PC-3 (cell line): ENCODE measurements at regions not wholly inside any gene's neighbourhood (a gene's known extent, or its start where the extent isn't known, plus 50 kb on each side); places are given as distances from the start of the nearest gene placed in this dataset.
"Not testable (repeated sequence)": the region's sequence is repeated elsewhere in the genome, so short reads cannot be mapped to it uniquely, and the experiment has no call there.

ENCODE experiments used
- ATAC-seq: fragments of 200-7000 bp; cut with Tn5 transposase; 2 replicates; pipeline ENCODE4 v1.9.1; 2020; ENCODE audit warnings: mild to moderate bottlenecking, moderate library complexity
- BruUV-seq: library from RNA; stranded (reverse); fragments of 400-500 nt; replicated peaks from 2 replicates; lab custom pipeline; 2021; lab: Mats Ljungman, UMichigan
- CTCF ChIA-PET: fragments of 300-600 bp; sonication (Branson Sonifier 250); formaldehyde crosslinking; loops from one replicate; lab custom pipeline; 2022; ENCODE audit warnings: antibody characterized with exemption; lab: Charles Lee
- POLR2A ChIA-PET: fragments of 300-600 bp; sonication (Branson Sonifier 250); formaldehyde crosslinking; loops from one replicate; lab custom pipeline; 2022; ENCODE audit warnings: antibody characterized with exemption; ENCODE audit not compliant: unreplicated experiment; lab: Charles Lee
- DNase-seq: peaks from one replicate; pipeline ENCODE4 v3.0.0-alpha.2; 2015
- H2AFZ ChIP-seq: fragments of 300-600 bp; sonication (generic); 2 replicates; pipeline ENCODE4 v1.6.0; 2016; ENCODE audit warnings: antibody characterized with exemption, low read length
- H3F3A ChIP-seq: fragments of 300-600 bp; sonication (generic); one replicate; pipeline ENCODE4 v1.6.0; 2017; ENCODE audit warnings: antibody characterized with exemption, low read length, control low read depth, mild to moderate bottlenecking; ENCODE audit not compliant: unreplicated experiment
- H3K27ac ChIP-seq: fragments of 300-600 bp; sonication (generic); 2 replicates; pipeline ENCODE4 v1.5.1; 2016; ENCODE audit warnings: mild to moderate bottlenecking, low read length
- H3K27me3 ChIP-seq: fragments of 300-600 bp; sonication (generic); 2 replicates; pipeline ENCODE4 v1.6.1; 2016; ENCODE audit warnings: low read length, mixed read lengths
- H3K36me3 ChIP-seq: fragments of 300-600 bp; sonication (generic); 2 replicates; pipeline ENCODE4 v1.6.1; 2016; ENCODE audit warnings: low read depth, mixed run types, low read length, mixed read lengths
- H3K4me1 ChIP-seq: fragments of 300-600 bp; sonication (generic); 2 replicates; pipeline ENCODE4 v1.5.1; 2016; ENCODE audit warnings: low read length; ENCODE audit not compliant: insufficient read depth
- H3K4me2 ChIP-seq: fragments of 300-600 bp; sonication (generic); 2 replicates; pipeline ENCODE4 v1.6.0; 2016; ENCODE audit warnings: low read length
- H3K4me3 ChIP-seq: fragments of 300-600 bp; sonication (generic); 2 replicates; pipeline ENCODE4 v1.5.1; 2016; ENCODE audit warnings: mild to moderate bottlenecking, low read length, mixed read lengths
- H3K79me2 ChIP-seq: fragments of 300-600 bp; sonication (generic); 2 replicates; pipeline ENCODE4 v1.6.1; 2017; ENCODE audit warnings: low read length, mixed read lengths
- H3K9ac ChIP-seq: fragments of 300-600 bp; sonication (generic); 2 replicates; pipeline ENCODE4 v1.6.0; 2016; ENCODE audit warnings: mild to moderate bottlenecking, low read length
- H3K9me2 ChIP-seq: fragments of 300-600 bp; sonication (generic); replicated peaks from 2 replicates; pipeline ENCODE4 v1.6.1; 2016; ENCODE audit warnings: mixed run types, low read length, mixed read lengths
- H3K9me3 ChIP-seq: fragments of 300-600 bp; sonication (generic); 2 replicates; pipeline ENCODE4 v1.6.1; 2016; ENCODE audit warnings: low read length, mixed read lengths
- H4K20me1 ChIP-seq: fragments of 300-600 bp; sonication (generic); 2 replicates; pipeline ENCODE4 v1.6.1; 2016; ENCODE audit warnings: low read length, mixed read lengths
- EZH2 ChIP-seq: fragments of 300-600 bp; sonication (generic); IDR thresholded peaks from one replicate; pipeline ENCODE4 v1.6.1; 2017; ENCODE audit warnings: antibody characterized with exemption, mild to moderate bottlenecking, low read length; ENCODE audit not compliant: unreplicated experiment
- EZH2phosphoT487 ChIP-seq: fragments of 300-600 bp; sonication (generic); IDR thresholded peaks from 2 replicates; pipeline ENCODE4 v1.6.1; 2018; ENCODE audit warnings: mild to moderate bottlenecking, antibody characterized with exemption, low read length, borderline replicate concordance
- intact Hi-C: fragments of 100-400 bp; cut with micrococcal nuclease; formaldehyde crosslinking; loops from 2 replicates; pipeline ENCODE4 v1.9.0; 2023
- TF ChIP-seq, protein P1 (sequence below): fragments of 300-600 bp; sonication (generic); conservative IDR thresholded peaks from 2 replicates; pipeline ENCODE4 v1.5.1; 2017; ENCODE audit warnings: antibody characterized with exemption, low read depth, mild to moderate bottlenecking, low read length

GRCh38 chr3:193917158-193917557 is 218.8 kb upstream of the HES1 start:
- ChIA-PET CTCF (no interaction called here), POLR2A (no interaction called here)
- intact Hi-C loops = no loop called here
- Histone ChIP-seq H3K27ac (no peak overlapping the region), H3K4me2 (no peak overlapping the region), H3K4me1 (no peaks in the 10 kb centered on the region), H4K20me1 (no peaks in the 10 kb centered on the region), H3K4me3 (no peak overlapping the region), H3K9ac (no peak overlapping the region), H3K9me3 (no peaks in the 10 kb centered on the region), H3K79me2 (no peaks in the 10 kb centered on the region), H3K36me3 (no peaks in the 10 kb centered on the region), H2AFZ (no peak overlapping the region), H3K9me2 (no peaks in the 10 kb centered on the region), H3F3A (no peaks in the 10 kb centered on the region), H3K27me3 (no peaks in the 10 kb centered on the region)
- ATAC-seq (no peak), DNase-seq (no peak)
- BruUV-seq = no TSS peak
- TF ChIP-seq EZH2 = no peak
- TF ChIP-seq, protein P1, sequence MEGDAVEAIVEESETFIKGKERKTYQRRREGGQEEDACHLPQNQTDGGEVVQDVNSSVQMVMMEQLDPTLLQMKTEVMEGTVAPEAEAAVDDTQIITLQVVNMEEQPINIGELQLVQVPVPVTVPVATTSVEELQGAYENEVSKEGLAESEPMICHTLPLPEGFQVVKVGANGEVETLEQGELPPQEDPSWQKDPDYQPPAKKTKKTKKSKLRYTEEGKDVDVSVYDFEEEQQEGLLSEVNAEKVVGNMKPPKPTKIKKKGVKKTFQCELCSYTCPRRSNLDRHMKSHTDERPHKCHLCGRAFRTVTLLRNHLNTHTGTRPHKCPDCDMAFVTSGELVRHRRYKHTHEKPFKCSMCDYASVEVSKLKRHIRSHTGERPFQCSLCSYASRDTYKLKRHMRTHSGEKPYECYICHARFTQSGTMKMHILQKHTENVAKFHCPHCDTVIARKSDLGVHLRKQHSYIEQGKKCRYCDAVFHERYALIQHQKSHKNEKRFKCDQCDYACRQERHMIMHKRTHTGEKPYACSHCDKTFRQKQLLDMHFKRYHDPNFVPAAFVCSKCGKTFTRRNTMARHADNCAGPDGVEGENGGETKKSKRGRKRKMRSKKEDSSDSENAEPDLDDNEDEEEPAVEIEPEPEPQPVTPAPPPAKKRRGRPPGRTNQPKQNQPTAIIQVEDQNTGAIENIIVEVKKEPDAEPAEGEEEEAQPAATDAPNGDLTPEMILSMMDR = no peak
- no peak for TF ChIP-seq EZH2phosphoT487

- CTCF ChIA-PET = no interaction called here
- Histone ChIP-seq H3K4me3 (no peak overlapping the region), H3K4me1 (no peaks in the 10 kb centered on the region), H3F3A (no peaks in the 10 kb centered on the region), H3K9me2 (no peaks in the 10 kb centered on the region), H3K27ac (no peak overlapping the region), H2AFZ (no peak overlapping the region), H4K20me1 (no peaks in the 10 kb centered on the region), H3K79me2 (no peaks in the 10 kb centered on the region), H3K27me3 (no peaks in the 10 kb centered on the region), H3K4me2 (no peak overlapping the region), H3K9ac (no peak overlapping the region), H3K36me3 (no peaks in the 10 kb centered on the region), H3K9me3 (no peaks in the 10 kb centered on the region)
- POLR2A ChIA-PET = no interaction called here
- BruUV-seq = no TSS peak
- intact Hi-C loops = no loop called here
- ATAC-seq (no peak), DNase-seq (no peak)
- TF ChIP-seq EZH2phosphoT487 (no peak), EZH2 (no peak)
- TF ChIP-seq, protein P1 = no peak
These were observed 214.5 kb upstream of the HES1 start for GRCh38 chr3:193921465-193921864.

DNA sequence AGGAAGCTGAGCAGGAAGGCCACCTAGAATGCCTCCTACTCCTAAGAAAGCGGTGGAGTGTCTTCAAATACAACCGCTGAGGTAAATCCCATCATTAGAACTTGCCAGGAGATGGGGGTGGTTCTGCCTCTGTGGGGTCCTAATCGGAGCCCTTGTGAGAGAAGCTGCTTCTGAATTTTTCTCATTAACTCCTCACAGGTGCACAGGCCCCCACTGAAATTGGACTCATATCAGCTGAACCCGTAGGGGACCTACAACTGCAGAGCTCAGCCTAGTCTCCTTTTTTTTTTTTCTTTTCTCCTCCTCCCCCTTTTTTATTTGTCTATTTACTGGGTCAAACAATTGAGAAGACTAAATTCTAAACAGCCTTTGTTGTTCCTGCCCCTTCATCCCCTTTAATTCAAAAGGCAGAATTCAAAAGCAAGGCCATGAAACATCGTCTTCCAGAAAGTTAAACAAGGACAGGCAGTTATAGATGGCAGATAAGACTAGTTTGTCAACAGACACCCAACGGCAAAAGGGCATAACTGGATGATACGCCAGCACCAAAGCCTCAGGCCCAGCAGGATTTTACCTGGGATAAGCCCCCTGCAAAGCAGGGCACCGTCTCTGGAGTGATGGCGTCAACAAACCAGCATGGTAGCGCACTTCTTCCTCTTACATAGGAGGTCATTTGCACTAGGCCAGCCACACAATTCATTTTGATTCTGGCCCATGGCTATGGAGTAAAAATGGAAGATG is 213.7 kb upstream of the HES1 start:
- no TSS peak for BruUV-seq
- H3K27ac ChIP-seq = no peak overlapping the region
- TF ChIP-seq, protein P1 = no peak
- TF ChIP-seq EZH2phosphoT487 (no peak), EZH2 (no peak)
- intact Hi-C loops = no loop called here
- ATAC-seq (no peak), DNase-seq (no peak)
- no peaks in the 10 kb centered on the region for H4K20me1 ChIP-seq
- H3F3A ChIP-seq = no peaks in the 10 kb centered on the region
- no peaks in the 10 kb centered on the region for H3K9me2 ChIP-seq
- ChIA-PET CTCF (no interaction called here), POLR2A (no interaction called here)
- no peaks in the 10 kb centered on the region for H3K9me3 ChIP-seq
- H3K36me3 ChIP-seq = no peaks in the 10 kb centered on the region
- H3K9ac ChIP-seq = no peak overlapping the region
- no peaks in the 10 kb centered on the region for H3K4me1 ChIP-seq
- H3K4me3 ChIP-seq = no peak overlapping the region
- H3K79me2 ChIP-seq = no peaks in the 10 kb centered on the region
- no peaks in the 10 kb centered on the region for H3K27me3 ChIP-seq
- H2AFZ ChIP-seq = no peak overlapping the region
- no peak overlapping the region for H3K4me2 ChIP-seq

- H3K4me1 ChIP-seq = peaks cover 14% of the 10 kb centered on the region
- H3K79me2 ChIP-seq, POLR2A ChIA-PET, H3K4me3 ChIP-seq, ATAC-seq, H3K9me3 ChIP-seq, DNase-seq, intact Hi-C loops, H3K36me3 ChIP-seq, H3K9me2 ChIP-seq, BruUV-seq, CTCF ChIA-PET, H4K20me1 ChIP-seq, H3K27ac ChIP-seq, H3F3A ChIP-seq, H3K9ac ChIP-seq, H2AFZ ChIP-seq, H3K27me3 ChIP-seq, H3K4me2 ChIP-seq: not testable (repeated sequence)
These were observed 212.0 kb upstream of the HES1 start for GRCh38 chr3:193923958-193924357.
